ENCODE measurements at regions not wholly inside any gene's neighbourhood (a gene's known extent, or its start where the extent isn't known, plus 50 kb on each side); places are given as distances from the start of the nearest gene placed in this dataset.

DNA sequence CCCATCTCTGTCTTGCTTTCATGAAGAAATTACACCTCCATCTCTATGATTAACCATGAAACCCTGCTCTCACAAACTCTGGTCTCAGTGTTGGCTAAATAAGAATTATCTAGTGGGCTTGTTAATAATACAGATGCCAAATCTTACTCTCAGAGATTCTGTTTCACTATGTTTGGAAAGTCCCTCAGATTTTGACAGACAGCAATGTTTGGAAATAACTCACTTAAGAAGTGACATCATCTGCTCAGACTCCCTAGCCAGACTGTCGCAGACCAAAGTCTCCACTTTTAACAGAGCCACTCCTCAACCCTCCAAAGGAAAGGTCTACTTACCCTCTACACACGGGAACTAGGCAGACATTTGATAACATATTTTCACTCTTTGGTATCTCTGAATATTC lies 328.5 kb upstream of the FGF16 start:
- TF ChIP-seq, protein P1, sequence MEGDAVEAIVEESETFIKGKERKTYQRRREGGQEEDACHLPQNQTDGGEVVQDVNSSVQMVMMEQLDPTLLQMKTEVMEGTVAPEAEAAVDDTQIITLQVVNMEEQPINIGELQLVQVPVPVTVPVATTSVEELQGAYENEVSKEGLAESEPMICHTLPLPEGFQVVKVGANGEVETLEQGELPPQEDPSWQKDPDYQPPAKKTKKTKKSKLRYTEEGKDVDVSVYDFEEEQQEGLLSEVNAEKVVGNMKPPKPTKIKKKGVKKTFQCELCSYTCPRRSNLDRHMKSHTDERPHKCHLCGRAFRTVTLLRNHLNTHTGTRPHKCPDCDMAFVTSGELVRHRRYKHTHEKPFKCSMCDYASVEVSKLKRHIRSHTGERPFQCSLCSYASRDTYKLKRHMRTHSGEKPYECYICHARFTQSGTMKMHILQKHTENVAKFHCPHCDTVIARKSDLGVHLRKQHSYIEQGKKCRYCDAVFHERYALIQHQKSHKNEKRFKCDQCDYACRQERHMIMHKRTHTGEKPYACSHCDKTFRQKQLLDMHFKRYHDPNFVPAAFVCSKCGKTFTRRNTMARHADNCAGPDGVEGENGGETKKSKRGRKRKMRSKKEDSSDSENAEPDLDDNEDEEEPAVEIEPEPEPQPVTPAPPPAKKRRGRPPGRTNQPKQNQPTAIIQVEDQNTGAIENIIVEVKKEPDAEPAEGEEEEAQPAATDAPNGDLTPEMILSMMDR (IDR thresholded peaks at IDR 0.05) = no peak
- no peak for TF ChIP-seq ZFX (IDR thresholded peaks at IDR 0.05; ENCODE audit: borderline replicate concordance)

Data from 22Rv1 (cell line).